AG09319 (cell line): ENCODE measurements at regions not wholly inside any gene's neighbourhood (a gene's known extent, or its start where the extent isn't known, plus 50 kb on each side); places are given as distances from the start of the nearest gene placed in this dataset.

ENCODE experiments used
- DNase-seq: peaks from one replicate; pipeline ENCODE4 v3.0.0-alpha.2; 2010; ENCODE audit warnings: low read depth; ENCODE audit errors: extremely low read depth
- TF ChIP-seq, protein P1 (sequence below): IDR thresholded peaks from 2 replicates; pipeline ENCODE4 v1.5.1; 2011; ENCODE audit warnings: low read depth, mild to moderate bottlenecking, inconsistent platforms, low read length, moderate library complexity

DNA sequence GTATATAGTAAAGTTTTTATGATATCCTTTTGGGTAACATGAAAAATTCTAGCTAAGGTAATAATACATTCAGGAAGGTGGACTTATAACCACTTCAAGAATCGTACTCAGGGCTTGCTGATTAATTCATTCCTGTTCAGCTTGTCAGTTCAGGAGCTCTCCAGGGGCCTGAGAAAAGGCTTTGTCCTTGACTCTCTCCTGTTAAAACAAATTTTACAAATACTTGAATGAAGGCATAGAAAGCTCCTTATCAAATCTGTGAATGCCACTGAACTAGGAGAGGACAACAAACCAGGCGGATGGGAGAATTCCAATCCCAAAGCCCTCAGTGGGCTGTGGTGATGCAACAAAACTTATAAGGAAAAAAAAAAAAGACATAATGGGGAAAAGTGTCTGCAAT, 354.5 kb upstream of the ZMIZ1 start:
- TF ChIP-seq, protein P1, sequence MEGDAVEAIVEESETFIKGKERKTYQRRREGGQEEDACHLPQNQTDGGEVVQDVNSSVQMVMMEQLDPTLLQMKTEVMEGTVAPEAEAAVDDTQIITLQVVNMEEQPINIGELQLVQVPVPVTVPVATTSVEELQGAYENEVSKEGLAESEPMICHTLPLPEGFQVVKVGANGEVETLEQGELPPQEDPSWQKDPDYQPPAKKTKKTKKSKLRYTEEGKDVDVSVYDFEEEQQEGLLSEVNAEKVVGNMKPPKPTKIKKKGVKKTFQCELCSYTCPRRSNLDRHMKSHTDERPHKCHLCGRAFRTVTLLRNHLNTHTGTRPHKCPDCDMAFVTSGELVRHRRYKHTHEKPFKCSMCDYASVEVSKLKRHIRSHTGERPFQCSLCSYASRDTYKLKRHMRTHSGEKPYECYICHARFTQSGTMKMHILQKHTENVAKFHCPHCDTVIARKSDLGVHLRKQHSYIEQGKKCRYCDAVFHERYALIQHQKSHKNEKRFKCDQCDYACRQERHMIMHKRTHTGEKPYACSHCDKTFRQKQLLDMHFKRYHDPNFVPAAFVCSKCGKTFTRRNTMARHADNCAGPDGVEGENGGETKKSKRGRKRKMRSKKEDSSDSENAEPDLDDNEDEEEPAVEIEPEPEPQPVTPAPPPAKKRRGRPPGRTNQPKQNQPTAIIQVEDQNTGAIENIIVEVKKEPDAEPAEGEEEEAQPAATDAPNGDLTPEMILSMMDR = no peak
- no peak for DNase-seq

DNA sequence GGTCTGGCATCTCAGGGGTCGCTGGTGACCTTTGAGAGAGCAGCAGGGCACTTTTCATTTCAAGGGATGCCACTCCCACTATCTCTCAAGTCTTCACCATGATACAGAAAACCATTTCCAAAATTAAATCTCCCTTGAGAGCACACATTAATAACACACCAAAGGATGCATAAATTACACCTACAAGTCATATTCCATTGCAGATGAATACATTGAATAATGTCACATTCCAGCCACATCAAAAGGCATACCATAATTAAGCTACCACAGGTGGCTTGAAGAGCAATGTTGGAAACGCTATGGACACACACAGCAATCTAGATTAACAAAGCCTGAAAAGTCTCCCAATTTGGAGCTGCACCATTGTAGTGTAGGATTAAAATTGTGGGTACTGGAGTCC, 353.3 kb upstream of the ZMIZ1 start:
- no peak for DNase-seq
- TF ChIP-seq, protein P1 = no peak

DNA sequence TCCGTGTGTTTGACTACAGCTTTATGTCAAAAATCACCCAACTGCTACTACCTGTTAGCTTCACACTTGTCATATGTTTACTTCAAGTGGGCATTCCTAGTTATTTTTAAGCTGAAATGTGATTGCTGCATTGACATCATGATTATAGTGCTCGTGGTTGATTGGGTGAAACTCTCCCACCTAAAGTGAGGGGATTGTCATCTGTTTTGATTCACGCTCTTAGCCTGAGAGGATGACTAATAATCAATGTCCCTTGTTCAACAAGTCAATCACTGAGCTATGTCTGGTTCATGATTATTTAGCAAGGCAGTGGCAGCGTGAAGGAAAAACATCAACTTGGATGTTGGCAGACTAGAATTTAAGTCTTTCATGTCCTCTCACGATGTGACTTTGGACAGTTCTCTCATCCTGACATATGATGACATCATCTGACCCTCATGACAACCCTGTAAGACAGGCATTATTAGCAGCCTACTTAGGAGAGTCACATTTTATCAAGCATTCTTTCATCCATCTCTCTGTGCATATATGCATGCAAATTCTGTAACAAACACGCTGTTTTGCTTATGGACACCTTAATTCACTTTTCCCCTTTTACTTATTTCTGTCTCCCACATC, 352.6 kb upstream of the ZMIZ1 start:
- DNase-seq = no peak
- TF ChIP-seq, protein P1 = no peak

DNA sequence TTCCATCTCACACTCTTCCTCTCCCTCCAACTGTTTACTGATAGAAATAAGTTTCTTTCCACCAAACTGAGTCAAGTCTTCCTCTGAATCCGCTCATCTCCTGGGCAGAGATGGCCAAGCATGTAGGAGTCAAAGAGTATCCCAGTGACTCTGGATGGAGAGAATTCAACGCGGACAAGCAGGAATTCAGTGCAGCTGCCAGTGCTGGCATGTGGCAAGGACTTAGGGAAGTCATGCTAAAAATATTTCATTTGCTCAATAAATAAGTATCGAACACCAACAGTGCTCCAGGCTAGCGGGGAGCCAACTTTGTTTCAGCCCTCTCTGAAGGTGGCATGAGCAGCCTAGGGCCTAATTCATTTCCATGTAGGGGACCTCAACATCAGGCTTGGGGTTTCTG, 351.6 kb upstream of the ZMIZ1 start:
- TF ChIP-seq, protein P1 = no peak
- DNase-seq = peak; percentile 15

DNA sequence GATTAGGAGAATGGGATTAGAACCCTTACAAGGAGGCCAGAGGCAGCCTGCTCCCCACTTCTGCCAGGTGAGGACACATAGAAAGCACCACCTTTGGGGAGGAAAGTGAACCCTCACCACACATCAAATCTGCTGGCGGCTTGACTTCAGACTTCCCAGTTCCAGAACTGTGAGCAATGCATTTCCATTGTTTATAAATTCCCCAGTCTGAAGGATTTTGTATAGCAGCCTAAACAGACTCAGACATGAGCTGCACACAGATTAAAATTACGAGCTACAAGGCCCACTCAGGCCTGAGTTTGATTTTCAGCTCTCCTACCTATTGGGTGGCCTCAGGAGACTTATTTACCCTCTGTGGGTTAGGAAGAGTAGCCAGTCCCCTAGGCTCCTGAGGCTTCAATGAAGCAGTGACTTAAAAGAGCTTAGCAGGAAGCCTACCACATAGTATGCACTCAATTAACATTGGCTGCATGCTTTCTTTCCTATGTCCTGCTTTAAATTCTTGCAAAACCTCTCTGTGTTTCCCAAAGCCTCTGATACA, 350.7 kb upstream of the ZMIZ1 start:
- DNase-seq = no peak
- TF ChIP-seq, protein P1 = no peak

DNA sequence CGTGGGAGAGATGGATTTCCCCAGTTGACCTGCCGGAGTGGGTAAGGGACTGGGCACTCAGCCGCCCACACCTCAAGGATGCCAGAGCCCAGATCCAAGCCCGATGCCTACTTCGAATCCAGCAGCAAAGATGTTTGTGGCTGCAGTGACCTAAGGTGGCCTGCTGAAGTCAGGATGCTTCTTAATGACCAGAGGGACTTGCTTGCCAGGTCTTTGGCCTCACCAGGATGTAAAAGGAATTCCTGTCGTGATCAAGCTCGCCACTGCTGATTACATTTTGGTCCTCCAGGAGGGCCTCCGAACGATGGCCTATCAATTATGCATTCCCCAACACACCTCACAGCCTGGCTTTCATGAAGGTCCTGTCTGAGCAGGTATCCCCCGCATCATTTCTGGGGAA, 349.5 kb upstream of the ZMIZ1 start:
- TF ChIP-seq, protein P1 = no peak

DNA sequence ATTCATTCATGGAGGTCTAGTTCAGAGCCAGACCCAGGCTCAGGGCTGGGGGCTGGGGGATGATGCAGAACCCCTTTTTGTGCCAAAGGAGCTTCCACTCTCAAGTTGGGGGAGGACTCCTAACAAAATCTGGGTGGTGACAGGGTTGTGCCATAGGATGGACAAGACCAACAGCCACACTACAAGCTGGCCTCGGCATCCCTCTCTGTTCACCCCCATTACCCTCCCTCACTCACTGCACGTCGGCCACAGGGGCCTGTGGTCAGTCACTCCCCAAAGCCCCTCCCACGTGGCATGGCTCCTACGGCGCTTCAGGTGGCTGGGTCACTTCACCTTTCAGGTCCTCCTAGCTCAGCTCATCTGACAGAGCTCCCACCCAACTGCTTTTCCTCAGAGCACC, 348.7 kb upstream of the ZMIZ1 start:
- DNase-seq = no peak
- TF ChIP-seq, protein P1 = no peak

More for the DNA sequence above, 349.5 kb upstream of the ZMIZ1 start:
- no peak for DNase-seq
